ENCODE measurements at regions not wholly inside any gene's neighbourhood (a gene's known extent, or its start where the extent isn't known, plus 50 kb on each side); places are given as distances from the start of the nearest gene placed in this dataset.

GRCh38 chr2:108073415-108074072, 87.2 kb downstream of the SLC5A7 start:
- TF ChIP-seq POLR2A (IDR thresholded peaks at IDR 0.05) (no peak), CTCF (IDR thresholded peaks at IDR 0.05) (no peak), EP300 (IDR thresholded peaks at IDR 0.05) (no peak), POLR2AphosphoS5 (IDR thresholded peaks at IDR 0.05) (no peak)
